H9 (cell line): ENCODE measurements at regions not wholly inside any gene's neighbourhood (a gene's known extent, or its start where the extent isn't known, plus 50 kb on each side); places are given as distances from the start of the nearest gene placed in this dataset.

ENCODE experiments used
- DNase-seq: peaks from one replicate; pipeline ENCODE4 v3.0.0-alpha.2; 2017
- H2AFZ ChIP-seq: one replicate; pipeline ENCODE4 v1.6.1; 2013; ENCODE audit warnings: mild to moderate bottlenecking, low read length, control low read depth, moderate library complexity
- H2AK5ac ChIP-seq: 2 replicates; pipeline ENCODE4 v1.6.1; 2013; ENCODE audit warnings: low read length, control low read depth, mixed read lengths; ENCODE audit not compliant: insufficient read length
- H2BK120ac ChIP-seq: one replicate; pipeline ENCODE4 v1.6.1; 2013; ENCODE audit warnings: low read depth, mild to moderate bottlenecking, low read length, control low read depth, inconsistent platforms; ENCODE audit not compliant: poor library complexity, severe bottlenecking
- H2BK12ac ChIP-seq: 2 replicates; pipeline ENCODE4 v1.6.1; 2013; ENCODE audit warnings: low read length, control low read depth, mixed read lengths, low read depth; ENCODE audit not compliant: insufficient read length
- H2BK15ac ChIP-seq: 2 replicates; pipeline ENCODE4 v1.6.1; 2013; ENCODE audit warnings: low read depth, low read length, control low read depth
- H2BK20ac ChIP-seq: one replicate; pipeline ENCODE4 v1.6.1; 2013; ENCODE audit warnings: low read depth, mild to moderate bottlenecking, low read length, control low read depth, inconsistent platforms; ENCODE audit not compliant: poor library complexity, severe bottlenecking
- H2BK5ac ChIP-seq: 2 replicates; pipeline ENCODE4 v1.6.1; 2013; ENCODE audit warnings: low read length, control low read depth, mixed read lengths; ENCODE audit not compliant: insufficient read length
- H3K14ac ChIP-seq: 2 replicates; pipeline ENCODE4 v1.6.1; 2013; ENCODE audit warnings: low read length, control low read depth; ENCODE audit not compliant: insufficient read depth
- H3K18ac ChIP-seq: 2 replicates; pipeline ENCODE4 v1.6.1; 2013; ENCODE audit warnings: low read depth, mild to moderate bottlenecking, mixed read lengths, low read length, control low read depth; ENCODE audit not compliant: insufficient read length
- H3K23ac ChIP-seq: 2 replicates; pipeline ENCODE4 v1.6.1; 2013; ENCODE audit warnings: low read length, control low read depth, mixed read lengths, low read depth; ENCODE audit not compliant: insufficient read length
- H3K23me2 ChIP-seq: 2 replicates; pipeline ENCODE4 v1.6.1; 2013; ENCODE audit warnings: low read depth, mild to moderate bottlenecking, mixed read lengths, low read length, control low read depth; ENCODE audit not compliant: insufficient read length, poor library complexity, severe bottlenecking
- H3K27ac ChIP-seq: 2 replicates; pipeline ENCODE4 v1.5.1; 2013; ENCODE audit warnings: low read length, control low read depth, mixed read lengths, low read depth; ENCODE audit not compliant: insufficient read length
- H3K27me3 ChIP-seq: 2 replicates; pipeline ENCODE4 v1.6.1; 2013; ENCODE audit warnings: low read length, control low read depth, inconsistent platforms; ENCODE audit not compliant: insufficient read depth
- H3K4ac ChIP-seq: 2 replicates; pipeline ENCODE4 v1.6.1; 2013; ENCODE audit warnings: low read depth, mild to moderate bottlenecking, control low read depth, inconsistent platforms, low read length, moderate library complexity
- H3K4me1 ChIP-seq: 2 replicates; pipeline ENCODE4 v1.6.1; 2013; ENCODE audit warnings: low read length, control low read depth, inconsistent platforms; ENCODE audit not compliant: insufficient read depth
- H3K4me2 ChIP-seq: 2 replicates; pipeline ENCODE4 v1.6.1; 2013; ENCODE audit warnings: low read length, control low read depth, mixed read lengths; ENCODE audit not compliant: insufficient read length, insufficient read depth
- H3K56ac ChIP-seq: 2 replicates; pipeline ENCODE4 v1.6.1; 2013; ENCODE audit warnings: low read depth, mild to moderate bottlenecking, mixed read lengths, low read length, control low read depth; ENCODE audit not compliant: insufficient read length
- H3K79me1 ChIP-seq: 2 replicates; pipeline ENCODE4 v1.6.1; 2013; ENCODE audit warnings: low read depth, mild to moderate bottlenecking, moderate library complexity, low read length, control low read depth, inconsistent platforms; ENCODE audit not compliant: insufficient read depth, poor library complexity, severe bottlenecking
- H3K79me2 ChIP-seq: 2 replicates; pipeline ENCODE4 v1.6.1; 2013; ENCODE audit warnings: low read length, control low read depth, inconsistent platforms; ENCODE audit not compliant: insufficient read depth
- H3K9ac ChIP-seq: 2 replicates; pipeline ENCODE4 v1.6.1; 2013; ENCODE audit warnings: low read length, control low read depth, mixed read lengths; ENCODE audit not compliant: insufficient read length; ENCODE audit errors: extremely low read depth
- H3K9me3 ChIP-seq: one replicate; pipeline ENCODE4 v1.6.1; 2013; ENCODE audit warnings: low read depth, low read length, inconsistent platforms; ENCODE audit not compliant: control insufficient read depth
- H3T11ph ChIP-seq: one replicate; pipeline ENCODE4 v1.6.1; 2013; ENCODE audit warnings: mild to moderate bottlenecking, low read length, control low read depth, inconsistent platforms
- H4K20me1 ChIP-seq: one replicate; pipeline ENCODE4 v1.6.1; 2013; ENCODE audit not compliant: control insufficient read depth, insufficient read length, insufficient read depth
- H4K5ac ChIP-seq: 2 replicates; pipeline ENCODE4 v1.6.1; 2013; ENCODE audit warnings: low read depth, mild to moderate bottlenecking, mixed read lengths, low read length, control low read depth; ENCODE audit not compliant: insufficient read length
- H4K8ac ChIP-seq: replicated peaks from 2 replicates; pipeline ENCODE4 v1.6.1; 2013; ENCODE audit warnings: low read length, control low read depth, mixed read lengths, low read depth; ENCODE audit not compliant: insufficient read length
- H4K91ac ChIP-seq: 2 replicates; pipeline ENCODE4 v1.6.1; 2013; ENCODE audit warnings: low read depth, mild to moderate bottlenecking, moderate library complexity, mixed read lengths, low read length, control low read depth; ENCODE audit not compliant: insufficient read length
- H3K27ac Mint-ChIP-seq, 3 experiments: 2 replicates in 2 of 3; 3 replicates in 1 of 3; pipeline ENCODE4 v1.8.0; 2020 to 2021; ENCODE audit warnings: mixed read lengths in 3 of 3, mild to moderate bottlenecking in 1 of 3, moderate library complexity in 1 of 3
- H3K27me3 Mint-ChIP-seq: 2 replicates; pipeline ENCODE4 v1.8.0; 2021; ENCODE audit warnings: low read depth, mild to moderate bottlenecking, moderate library complexity, mixed read lengths
- H3K36me3 Mint-ChIP-seq, 3 experiments: 2 replicates in 2 of 3; 3 replicates in 1 of 3; pipeline ENCODE4 v1.8.0; 2020 to 2021; ENCODE audit warnings: low read depth in 3 of 3, mixed read lengths in 3 of 3; ENCODE audit not compliant: insufficient read depth in 1 of 3
- H3K4me1 Mint-ChIP-seq, 2 experiments: 2 replicates each; pipeline ENCODE4 v1.8.0; 2020; ENCODE audit warnings: mixed read lengths in 2 of 2
- H3K4me3 Mint-ChIP-seq, 2 experiments: 2 replicates in 1 of 2; 3 replicates in 1 of 2; pipeline ENCODE4 v1.8.0; 2020 to 2021; ENCODE audit warnings: mild to moderate bottlenecking in 2 of 2, mixed read lengths in 2 of 2, moderate library complexity in 1 of 2
- H3K9me3 Mint-ChIP-seq, 2 experiments: 2 replicates in 1 of 2; 3 replicates in 1 of 2; pipeline ENCODE4 v1.8.0; 2020; ENCODE audit warnings: mild to moderate bottlenecking in 2 of 2, mixed read lengths in 2 of 2, moderate library complexity in 1 of 2
- WGBS: extraction: QIAGEN DNeasy Blood & Tissue Kit; methylation state at CpG from one replicate; pipeline ENCODE4 v1.1.7; 2013; ENCODE audit warnings: missing lambda C conversion rate, low lambda C conversion rate, mixed read lengths; ENCODE audit not compliant: insufficient read length; ENCODE audit errors: extremely low coverage; 5-methylcytosine and 5-hydroxymethylcytosine counted together
- TF ChIP-seq, protein P1 (sequence below): fragments of 200-600 bp; sonication (generic); conservative IDR thresholded peaks from 3 replicates; pipeline ENCODE4 v1.8.0; 2021; ENCODE audit warnings: antibody characterized with exemption, mild to moderate bottlenecking

DNA sequence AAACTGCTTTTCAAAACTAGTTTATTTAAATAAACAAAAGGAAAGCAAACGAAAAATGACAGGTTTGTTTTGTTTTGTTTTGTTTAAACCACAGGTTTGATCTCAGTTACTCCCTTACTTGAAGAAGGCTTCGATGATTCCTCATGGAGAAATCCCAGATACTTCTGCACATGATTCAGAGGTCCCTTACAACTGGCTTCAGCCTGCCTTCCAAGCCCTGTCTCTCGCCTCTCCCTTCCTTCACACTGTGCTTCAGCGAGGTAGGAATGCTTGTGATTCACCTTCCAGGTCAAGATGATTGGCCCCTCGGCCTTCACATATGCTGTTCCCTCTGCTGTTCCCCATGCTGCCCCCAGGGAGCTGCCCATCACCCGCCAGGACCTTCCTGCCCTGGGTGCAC, 104.1 kb upstream of the ITGA6 start:
- H2BK5ac ChIP-seq, result no peak overlapping the region
- H2AFZ ChIP-seq, result no peak overlapping the region
- H3K9ac ChIP-seq, result no peak overlapping the region
- Mint-ChIP-seq H3K27me3 (no peaks in the 10 kb centered on the region), H3K4me1 (no peaks in the 10 kb centered on the region), H3K36me3 (peaks cover 3 to 10% (median 4%) of the 10 kb centered on the region in 3 experiments), H3K4me3 (no peak overlapping the region), H3K27ac (no peak overlapping the region), H3K9me3 (peaks cover 3 to 4% of the 10 kb centered on the region in 2 experiments; a peak in 4 of 5 replicates)
- H3K79me1 ChIP-seq, result no peaks in the 10 kb centered on the region
- WGBS, result no CpG with 5 or more reads among the region's 6 CpGs
- H4K8ac ChIP-seq, result no peak overlapping the region
- no peaks in the 10 kb centered on the region for H4K20me1 ChIP-seq
- H3T11ph ChIP-seq, result no peak overlapping the region
- H3K27ac ChIP-seq, result no peak overlapping the region
- no peak overlapping the region for H2BK15ac ChIP-seq
- no peaks in the 10 kb centered on the region for H3K79me2 ChIP-seq
- no peaks in the 10 kb centered on the region for H3K27me3 ChIP-seq
- no peak overlapping the region for H2AK5ac ChIP-seq
- H3K4me2 ChIP-seq, result no peak overlapping the region
- no peak overlapping the region for H2BK120ac ChIP-seq
- H4K91ac ChIP-seq, result no peak overlapping the region
- H2BK20ac ChIP-seq, result no peak overlapping the region
- H3K4ac ChIP-seq, result no peak overlapping the region
- H3K56ac ChIP-seq, result no peak overlapping the region
- no peak overlapping the region for H2BK12ac ChIP-seq
- H3K23me2 ChIP-seq, result no peaks in the 10 kb centered on the region
- H3K9me3 ChIP-seq, result no peaks in the 10 kb centered on the region
- H3K4me1 ChIP-seq, result no peaks in the 10 kb centered on the region
- no peak overlapping the region for H3K18ac ChIP-seq
- no peak overlapping the region for H4K5ac ChIP-seq
- DNase-seq, result no peak
- H3K14ac ChIP-seq, result no peak overlapping the region
- H3K23ac ChIP-seq, result no peak overlapping the region
- TF ChIP-seq, protein P1, sequence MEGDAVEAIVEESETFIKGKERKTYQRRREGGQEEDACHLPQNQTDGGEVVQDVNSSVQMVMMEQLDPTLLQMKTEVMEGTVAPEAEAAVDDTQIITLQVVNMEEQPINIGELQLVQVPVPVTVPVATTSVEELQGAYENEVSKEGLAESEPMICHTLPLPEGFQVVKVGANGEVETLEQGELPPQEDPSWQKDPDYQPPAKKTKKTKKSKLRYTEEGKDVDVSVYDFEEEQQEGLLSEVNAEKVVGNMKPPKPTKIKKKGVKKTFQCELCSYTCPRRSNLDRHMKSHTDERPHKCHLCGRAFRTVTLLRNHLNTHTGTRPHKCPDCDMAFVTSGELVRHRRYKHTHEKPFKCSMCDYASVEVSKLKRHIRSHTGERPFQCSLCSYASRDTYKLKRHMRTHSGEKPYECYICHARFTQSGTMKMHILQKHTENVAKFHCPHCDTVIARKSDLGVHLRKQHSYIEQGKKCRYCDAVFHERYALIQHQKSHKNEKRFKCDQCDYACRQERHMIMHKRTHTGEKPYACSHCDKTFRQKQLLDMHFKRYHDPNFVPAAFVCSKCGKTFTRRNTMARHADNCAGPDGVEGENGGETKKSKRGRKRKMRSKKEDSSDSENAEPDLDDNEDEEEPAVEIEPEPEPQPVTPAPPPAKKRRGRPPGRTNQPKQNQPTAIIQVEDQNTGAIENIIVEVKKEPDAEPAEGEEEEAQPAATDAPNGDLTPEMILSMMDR, result no peak
